Astrocyte (in vitro differentiated cells and primary cell): ENCODE measurements at regions not wholly inside any gene's neighbourhood (a gene's known extent, or its start where the extent isn't known, plus 50 kb on each side); places are given as distances from the start of the nearest gene placed in this dataset.

Experiments used
- DNase-seq: peaks from one replicate; pipeline ENCODE4 v3.0.0-alpha.2; 2010; ENCODE audit warnings: low read depth
- FAIRE-seq: peaks from 2 replicates; lab custom pipeline; 2011; peaks lifted over from hg19 to GRCh38; lab: Jason Lieb, UNC
- H2AFZ ChIP-seq: 2 replicates; pipeline ENCODE4 v1.6.0; 2012; ENCODE audit warnings: low read depth, low read length, inconsistent platforms
- H3K27ac ChIP-seq: 2 replicates; pipeline ENCODE4 v1.5.1; 2011; ENCODE audit warnings: low read depth, low read length, inconsistent platforms
- H3K27me3 ChIP-seq: 2 replicates; pipeline ENCODE4 v1.6.0; 2011; ENCODE audit warnings: low read length, inconsistent platforms; ENCODE audit not compliant: insufficient read depth
- H3K36me3 ChIP-seq: 2 replicates; pipeline ENCODE4 v1.5.1; 2011; ENCODE audit warnings: low read length, inconsistent platforms; ENCODE audit not compliant: insufficient read depth
- H3K4me1 ChIP-seq: 2 replicates; pipeline ENCODE4 v1.5.1; 2011; ENCODE audit warnings: low read length, inconsistent platforms; ENCODE audit not compliant: insufficient read depth
- H3K4me2 ChIP-seq: 2 replicates; pipeline ENCODE4 v1.6.0; 2012; ENCODE audit warnings: low read length, inconsistent platforms
- H3K4me3 ChIP-seq: 2 replicates; pipeline ENCODE4 v1.5.1; 2011; ENCODE audit warnings: low read depth, mild to moderate bottlenecking, low read length, inconsistent platforms; ENCODE audit not compliant: insufficient read depth
- H3K79me2 ChIP-seq: 2 replicates; pipeline ENCODE4 v1.6.0; 2012; ENCODE audit warnings: mild to moderate bottlenecking, low read length, inconsistent platforms; ENCODE audit not compliant: insufficient read depth
- H3K9ac ChIP-seq: 2 replicates; pipeline ENCODE4 v1.6.0; 2012; ENCODE audit warnings: mild to moderate bottlenecking, low read length, inconsistent platforms
- H3K9me3 ChIP-seq: 2 replicates; pipeline ENCODE4 v1.5.1; 2012; ENCODE audit warnings: low read depth, mild to moderate bottlenecking, low read length, inconsistent platforms; ENCODE audit not compliant: insufficient read depth
- H4K20me1 ChIP-seq: 2 replicates; pipeline ENCODE4 v1.6.0; 2012; ENCODE audit warnings: low read length, inconsistent platforms; ENCODE audit not compliant: insufficient read depth
- H3K27ac Mint-ChIP-seq: one replicate; pipeline ENCODE4 v1.8.0; 2021; ENCODE audit warnings: mild to moderate bottlenecking, mixed read lengths; ENCODE audit not compliant: unreplicated experiment
- H3K27me3 Mint-ChIP-seq: one replicate; pipeline ENCODE4 v1.8.0; 2021; ENCODE audit warnings: low read depth, mixed read lengths; ENCODE audit not compliant: unreplicated experiment
- H3K36me3 Mint-ChIP-seq: one replicate; pipeline ENCODE4 v1.8.0; 2021; ENCODE audit warnings: low read depth, mixed read lengths; ENCODE audit not compliant: unreplicated experiment
- H3K4me1 Mint-ChIP-seq: one replicate; pipeline ENCODE4 v1.8.0; 2021; ENCODE audit warnings: low read depth, mixed read lengths; ENCODE audit not compliant: unreplicated experiment
- H3K4me3 Mint-ChIP-seq: one replicate; pipeline ENCODE4 v1.8.0; 2021; ENCODE audit warnings: mild to moderate bottlenecking, moderate library complexity, mixed read lengths; ENCODE audit not compliant: unreplicated experiment
- H3K9me3 Mint-ChIP-seq: one replicate; pipeline ENCODE4 v1.8.0; 2021; ENCODE audit warnings: mild to moderate bottlenecking, mixed read lengths; ENCODE audit not compliant: unreplicated experiment
- CTCF ChIP-seq: IDR thresholded peaks from 2 replicates; pipeline ENCODE4 v1.5.1; 2011; ENCODE audit warnings: low read depth, mild to moderate bottlenecking, inconsistent platforms, low read length, moderate library complexity; ENCODE audit not compliant: insufficient read depth
- EZH2 ChIP-seq: IDR thresholded peaks from 2 replicates; pipeline ENCODE4 v1.6.1; 2012; ENCODE audit warnings: mild to moderate bottlenecking, low read length, inconsistent platforms; ENCODE audit not compliant: insufficient read depth

- FAIRE-seq = no peak
- Histone ChIP-seq H3K4me1 (no peaks in the 10 kb centered on the region), H3K4me2 (no peak overlapping the region), H3K27me3 (no peaks in the 10 kb centered on the region), H3K4me3 (no peak overlapping the region), H3K36me3 (no peaks in the 10 kb centered on the region), H4K20me1 (no peaks in the 10 kb centered on the region), H3K79me2 (no peaks in the 10 kb centered on the region), H3K27ac (no peak overlapping the region), H3K9ac (no peak overlapping the region), H2AFZ (no peak overlapping the region), H3K9me3 (no peaks in the 10 kb centered on the region)
- H3K27me3 Mint-ChIP-seq = no peaks in the 10 kb centered on the region
- no peak overlapping the region for H3K27ac Mint-ChIP-seq
- no peaks in the 10 kb centered on the region for H3K4me1 Mint-ChIP-seq
- H3K4me3 Mint-ChIP-seq = no peak overlapping the region
- DNase-seq = no peak
- TF ChIP-seq CTCF = no peak
- no peak for TF ChIP-seq EZH2
- H3K9me3 Mint-ChIP-seq = peaks cover 4% of the 10 kb centered on the region
- no peaks in the 10 kb centered on the region for H3K36me3 Mint-ChIP-seq
Measured at GRCh38 chr20:55472704-55473103, 532.6 kb downstream of the CBLN4 start.

GRCh38 chr20:55471052-55472006 lies 534.0 kb downstream of the CBLN4 start:
- Mint-ChIP-seq H3K4me1 (no peaks in the 10 kb centered on the region), H3K9me3 (peaks cover 4% of the 10 kb centered on the region), H3K4me3 (no peak overlapping the region), H3K27me3 (no peaks in the 10 kb centered on the region), H3K36me3 (no peaks in the 10 kb centered on the region), H3K27ac (no peak overlapping the region)
- no peak overlapping the region for H3K4me3 ChIP-seq
- no peaks in the 10 kb centered on the region for H3K79me2 ChIP-seq
- no peak overlapping the region for H3K9ac ChIP-seq
- no peak overlapping the region for H3K27ac ChIP-seq
- H3K4me2 ChIP-seq = no peak overlapping the region
- DNase-seq (no peak), FAIRE-seq (no peak)
- H3K9me3 ChIP-seq = no peaks in the 10 kb centered on the region
- no peak overlapping the region for H2AFZ ChIP-seq
- H4K20me1 ChIP-seq = no peaks in the 10 kb centered on the region
- H3K36me3 ChIP-seq = no peaks in the 10 kb centered on the region
- H3K4me1 ChIP-seq = no peaks in the 10 kb centered on the region
- H3K27me3 ChIP-seq = no peaks in the 10 kb centered on the region
- TF ChIP-seq EZH2 (no peak), CTCF (no peak)

GRCh38 chr20:55469074-55469473 lies 536.2 kb downstream of the CBLN4 start:
- Mint-ChIP-seq H3K27me3 (no peaks in the 10 kb centered on the region), H3K36me3 (no peaks in the 10 kb centered on the region), H3K27ac (no peak overlapping the region), H3K4me1 (no peaks in the 10 kb centered on the region), H3K4me3 (no peak overlapping the region), H3K9me3 (peaks cover 3% of the 10 kb centered on the region)
- TF ChIP-seq CTCF (no peak), EZH2 (no peak)
- DNase-seq = no peak
- Histone ChIP-seq H3K9ac (no peak overlapping the region), H3K4me1 (no peaks in the 10 kb centered on the region), H3K79me2 (no peaks in the 10 kb centered on the region), H3K4me3 (no peak overlapping the region), H4K20me1 (no peaks in the 10 kb centered on the region), H3K9me3 (no peaks in the 10 kb centered on the region), H3K27me3 (no peaks in the 10 kb centered on the region), H3K36me3 (no peaks in the 10 kb centered on the region), H3K27ac (no peak overlapping the region), H3K4me2 (no peak overlapping the region), H2AFZ (no peak overlapping the region)
- no peak for FAIRE-seq
